Hematopoietic multipotent progenitor cell treated with erythropoietin and hydrocortisone succinate and interleukin-3 and kit ligand, for 4 days (in vitro differentiated cells): ENCODE measurements at regions not wholly inside any gene's neighbourhood (a gene's known extent, or its start where the extent isn't known, plus 50 kb on each side); places are given as distances from the start of the nearest gene placed in this dataset.
A peak's percentile ranks its signal among the peaks of the same experiment; 100 is the strongest.
"Not testable (repeated sequence)": the region's sequence is repeated elsewhere in the genome, so short reads cannot be mapped to it uniquely, and the experiment has no call there.

Experiments used
- DNase-seq: peaks from one replicate; pipeline ENCODE4 v3.0.0-alpha.2; 2015

GRCh38 chr5:34538026-34538672, 118.0 kb upstream of the RAI14 start:
- DNase-seq = peak; percentile 44

DNA sequence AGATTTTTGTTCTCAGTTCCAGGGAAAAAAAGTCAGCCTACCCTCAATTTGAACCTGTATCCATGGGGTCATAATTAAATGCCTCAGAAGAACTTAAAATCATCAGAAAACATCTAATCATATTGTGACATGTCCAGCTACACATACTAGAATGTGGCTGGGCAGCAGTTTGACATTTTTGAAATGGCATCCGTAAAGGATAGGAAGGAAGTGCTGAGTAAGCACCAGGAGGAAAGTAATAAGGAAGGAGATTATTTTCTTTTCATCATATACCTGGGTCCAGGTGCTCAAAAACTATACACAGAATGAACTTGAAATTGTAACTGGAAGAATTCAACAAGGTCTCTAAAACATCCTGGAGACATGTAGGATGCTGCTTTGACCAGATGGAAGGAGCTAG, 116.9 kb upstream of the RAI14 start:
- no peak for DNase-seq

DNA sequence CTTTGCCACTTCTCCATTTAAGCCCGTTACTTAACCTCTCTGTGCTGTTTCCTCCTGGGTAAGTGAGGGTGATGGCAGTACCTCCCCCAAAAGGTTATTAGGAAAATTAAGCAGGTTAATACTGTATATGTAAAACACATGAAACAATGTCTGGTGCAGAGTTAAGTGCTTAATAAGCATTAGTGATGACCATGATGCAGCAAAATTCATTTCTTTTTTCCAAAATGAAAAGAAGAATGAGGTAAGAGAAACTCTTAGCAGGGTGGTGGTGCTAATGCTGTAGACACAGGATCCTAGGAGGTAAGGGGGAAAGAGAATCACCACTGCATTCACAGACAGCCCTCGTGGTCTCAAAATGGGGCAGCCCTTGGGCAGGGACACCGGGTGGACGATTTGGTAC, 115.1 kb upstream of the RAI14 start:
- no peak for DNase-seq

DNA sequence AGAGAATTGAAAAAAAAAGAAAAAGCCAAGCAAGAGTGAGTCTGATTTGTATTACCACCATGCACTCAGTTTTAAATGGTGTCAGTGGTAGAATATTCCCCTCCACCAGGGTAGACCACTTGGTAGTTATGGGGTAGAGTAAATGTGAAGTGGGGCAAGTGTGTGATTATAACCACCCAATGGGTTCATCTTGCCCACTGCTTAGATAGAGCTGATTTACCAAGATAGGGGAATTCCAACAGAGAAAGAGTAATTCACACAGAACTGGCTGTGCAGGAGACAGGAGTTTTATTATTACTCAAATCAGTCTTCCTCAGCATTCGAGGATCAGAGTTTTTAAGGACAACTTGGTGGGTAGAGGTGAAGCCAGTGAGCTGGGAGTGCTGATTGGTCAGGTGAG, 113.3 kb upstream of the RAI14 start:
- no peak for DNase-seq

DNA sequence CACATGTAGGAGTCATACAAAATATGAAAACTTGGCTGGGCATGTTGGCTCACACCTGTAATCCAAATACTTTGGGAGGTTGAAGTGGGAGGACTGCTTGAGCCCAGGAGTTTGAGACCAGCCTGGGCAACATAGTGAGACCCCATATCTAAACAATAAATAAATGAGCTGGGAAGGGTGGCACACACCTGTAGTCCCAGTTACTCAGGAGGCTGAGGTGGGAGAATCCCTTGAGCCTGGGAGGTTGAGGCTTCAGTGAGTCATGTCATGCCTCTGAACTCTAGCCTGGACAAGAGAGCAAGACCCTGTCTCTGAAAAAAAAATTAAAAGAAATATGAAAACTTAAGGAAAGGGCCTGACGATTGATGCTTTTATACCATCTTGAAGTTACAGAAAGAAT, 112.4 kb upstream of the RAI14 start:
- DNase-seq = no peak

DNA sequence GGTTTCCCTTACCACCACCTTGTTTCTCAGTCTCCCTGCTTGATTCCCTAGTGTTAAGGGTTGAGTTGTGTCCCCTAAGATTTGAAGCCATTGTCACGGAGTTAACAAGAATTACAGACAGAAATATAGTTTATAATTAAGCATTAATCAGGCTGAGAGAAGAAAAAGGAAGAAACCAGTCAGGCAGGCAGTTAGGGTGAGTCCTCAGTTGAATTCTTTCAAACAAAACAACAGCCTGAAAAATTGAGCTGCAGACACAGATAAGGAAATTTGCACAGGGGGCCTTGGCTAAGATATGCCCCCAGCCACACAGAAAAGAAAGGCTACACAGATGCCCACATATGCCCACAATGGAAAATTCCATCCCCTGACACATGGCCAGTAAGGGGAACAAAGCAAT, 111.7 kb upstream of the RAI14 start:
- DNase-seq = no peak

DNA sequence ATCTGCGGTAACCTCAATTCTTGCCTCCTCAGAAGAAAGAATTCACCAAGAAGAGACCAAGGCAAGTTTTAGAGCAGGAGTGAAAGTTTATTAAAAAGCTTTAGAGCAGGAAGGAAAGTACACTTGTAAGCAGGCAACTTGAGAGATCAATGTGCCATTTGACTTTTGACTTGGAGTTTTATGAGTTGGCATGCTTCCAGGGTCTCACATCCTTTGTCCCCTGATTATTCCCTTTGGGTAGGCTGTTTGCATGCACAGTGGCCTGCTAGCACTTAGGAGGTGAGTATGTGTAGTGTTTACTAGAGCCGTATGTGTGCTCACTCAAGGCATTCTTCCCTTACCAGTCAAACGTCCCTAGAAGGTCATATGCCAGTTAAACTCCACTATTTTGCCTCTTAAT, 111.0 kb upstream of the RAI14 start:
- DNase-seq = no peak

DNA sequence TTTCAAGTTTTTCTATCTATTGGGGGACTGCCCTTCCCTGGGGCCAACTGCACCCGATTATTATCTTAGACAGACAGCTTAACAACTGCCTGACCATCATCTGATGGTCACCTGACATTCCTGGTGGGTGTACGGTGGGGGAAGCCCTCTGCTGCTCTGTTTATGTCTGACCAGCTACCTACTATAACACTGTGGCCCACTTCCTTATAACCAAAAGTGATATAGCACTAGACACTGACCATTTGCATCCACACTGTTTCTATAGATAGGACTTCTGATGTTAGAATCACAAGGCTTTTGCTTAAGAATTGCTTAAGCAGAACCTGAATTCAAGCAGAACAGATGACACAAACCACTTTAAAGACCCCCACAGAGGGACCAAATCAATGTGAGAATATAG, 110.5 kb upstream of the RAI14 start:
- no peak for DNase-seq

- no peak for DNase-seq
Measured at GRCh38 chr5:34547300-34548085, 108.6 kb upstream of the RAI14 start.

DNA sequence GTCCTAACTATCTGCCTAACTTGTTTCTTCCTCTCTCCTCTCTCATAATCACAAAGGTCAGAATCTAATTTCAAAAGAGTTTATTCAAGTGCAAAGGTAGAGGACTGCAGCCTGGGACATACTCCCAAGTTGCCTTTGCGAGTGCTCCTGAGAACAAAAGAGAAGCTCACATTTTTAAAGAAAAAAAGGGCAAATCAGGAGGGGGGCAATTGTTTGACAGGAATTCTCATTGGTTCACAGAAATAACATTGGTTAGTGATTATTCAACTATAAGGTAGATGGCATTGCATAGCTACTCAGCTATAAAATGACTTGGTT, 108.1 kb upstream of the RAI14 start:
- no peak for DNase-seq

GRCh38 chr5:34550247-34550646, 105.9 kb upstream of the RAI14 start:
- DNase-seq = no peak

DNA sequence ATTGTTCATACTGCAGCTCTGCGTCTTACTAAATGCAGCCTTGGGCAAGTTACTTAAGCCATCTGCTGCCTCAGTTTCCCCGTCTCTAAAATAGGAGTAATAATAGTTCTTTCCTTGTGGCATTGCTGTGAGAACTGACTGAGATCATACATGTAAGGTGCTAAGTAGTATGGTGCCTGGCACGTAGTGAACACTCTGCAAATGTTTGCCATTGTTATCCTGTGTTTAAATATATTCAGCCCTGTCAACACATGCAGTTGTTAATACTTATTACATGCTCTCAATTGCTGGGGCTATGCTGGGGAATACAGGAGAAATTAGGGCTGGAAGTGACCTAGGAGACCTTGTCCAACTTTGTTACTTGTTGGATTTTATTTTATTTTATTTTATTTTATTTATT, 105.2 kb upstream of the RAI14 start:
- DNase-seq = no peak

GRCh38 chr5:34551911-34552433, 104.2 kb upstream of the RAI14 start:
- DNase-seq = no peak

DNA sequence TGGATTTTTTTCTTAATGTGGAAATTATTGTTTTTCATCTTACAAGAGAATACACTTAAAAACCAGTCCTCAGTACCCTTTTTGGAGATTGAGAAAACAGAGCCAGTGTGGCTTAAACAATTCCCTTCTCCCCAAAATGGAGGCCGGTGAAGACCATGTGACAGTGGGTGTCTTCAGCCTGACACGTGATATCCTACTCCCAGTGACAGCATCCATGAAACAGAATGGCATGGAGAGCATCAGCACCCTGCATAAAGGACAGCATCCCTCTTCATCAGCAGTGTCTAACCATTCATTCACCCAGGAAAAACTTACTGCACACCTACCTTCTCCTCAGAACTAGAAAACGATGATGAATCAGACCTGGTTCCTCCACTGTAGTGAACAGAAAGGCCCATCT, 103.4 kb upstream of the RAI14 start:
- DNase-seq = no peak

DNA sequence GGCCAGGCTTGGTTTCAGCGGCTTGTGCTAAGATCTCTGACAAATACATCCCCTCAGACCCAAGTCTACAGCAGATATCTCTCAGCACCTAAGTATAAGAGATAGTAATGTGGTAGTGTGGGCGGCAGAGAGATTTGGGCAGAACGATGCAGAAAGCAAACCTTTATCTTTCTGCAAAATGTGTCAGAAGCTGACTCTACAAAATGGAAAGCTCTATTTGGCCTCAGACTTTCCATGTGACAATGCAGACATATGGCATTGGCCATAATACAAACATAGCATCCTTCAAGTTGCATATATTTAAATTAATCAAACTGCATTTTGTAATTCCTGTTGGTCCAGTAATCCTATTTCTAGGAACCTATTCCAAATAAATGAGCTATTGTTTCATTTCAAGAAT, 102.5 kb upstream of the RAI14 start:
- no peak for DNase-seq

DNA sequence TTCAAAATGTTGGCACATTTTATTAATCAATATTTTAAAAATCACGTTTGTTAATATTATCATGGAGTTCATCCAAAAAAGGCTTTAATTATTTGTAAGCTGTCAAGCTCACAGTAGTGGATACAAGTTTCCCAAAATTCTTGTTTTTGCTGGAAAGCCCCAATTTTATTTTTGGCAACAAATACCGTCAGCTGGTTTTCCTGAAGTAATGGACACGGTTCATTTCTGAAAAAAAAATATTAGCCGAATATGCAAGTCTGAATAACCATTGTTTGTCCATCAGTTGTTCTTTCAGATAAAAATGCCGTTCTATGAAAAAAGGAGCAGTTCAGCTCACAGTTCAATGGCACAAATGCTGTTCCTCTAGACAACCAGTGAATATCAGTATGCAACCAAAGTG, 101.5 kb upstream of the RAI14 start:
- DNase-seq = no peak

GRCh38 chr5:34555699-34556508, 100.2 kb upstream of the RAI14 start:
- no peak for DNase-seq

GRCh38 chr5:34556509-34556782, 99.7 kb upstream of the RAI14 start:
- DNase-seq = no peak

DNA sequence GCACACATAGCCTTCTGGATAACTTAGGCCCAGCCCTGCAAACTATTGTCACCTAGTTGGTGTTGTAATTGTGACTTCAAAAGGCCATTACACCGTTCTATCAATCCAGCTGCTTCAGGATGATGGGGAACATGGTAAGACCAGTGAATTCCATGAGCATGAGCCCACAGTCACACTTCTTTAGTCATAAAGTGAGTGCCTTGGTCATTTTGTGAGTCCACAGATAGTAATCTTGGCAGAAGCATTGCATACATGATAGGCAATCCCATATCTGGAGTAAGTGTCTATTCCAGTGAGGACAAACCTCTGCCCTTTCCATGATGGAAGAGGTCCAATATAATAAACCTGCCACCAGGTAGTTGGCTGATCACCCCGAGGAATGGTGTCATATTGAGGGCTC, 94.5 kb upstream of the RAI14 start:
- DNase-seq = not testable (repeated sequence)

DNA sequence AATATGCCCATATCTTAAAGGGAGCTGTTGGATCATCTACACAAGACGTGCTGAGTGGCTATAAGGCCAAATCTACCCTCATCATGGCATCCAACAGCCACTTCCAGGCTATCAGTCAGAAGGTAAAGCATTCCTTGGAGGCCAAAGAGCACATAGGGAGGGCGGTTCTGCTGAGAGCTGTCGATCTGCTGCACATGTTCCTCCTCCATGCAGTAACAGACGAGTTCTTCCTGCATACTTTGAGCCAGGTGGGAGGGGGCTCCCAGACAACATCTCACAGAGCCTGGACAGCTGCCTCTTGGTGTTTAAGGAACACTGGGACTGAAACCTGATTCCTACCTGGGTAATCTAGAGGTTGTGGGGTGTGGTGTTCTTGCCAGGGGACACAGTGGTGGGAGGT, 93.3 kb upstream of the RAI14 start:
- no peak for DNase-seq

DNA sequence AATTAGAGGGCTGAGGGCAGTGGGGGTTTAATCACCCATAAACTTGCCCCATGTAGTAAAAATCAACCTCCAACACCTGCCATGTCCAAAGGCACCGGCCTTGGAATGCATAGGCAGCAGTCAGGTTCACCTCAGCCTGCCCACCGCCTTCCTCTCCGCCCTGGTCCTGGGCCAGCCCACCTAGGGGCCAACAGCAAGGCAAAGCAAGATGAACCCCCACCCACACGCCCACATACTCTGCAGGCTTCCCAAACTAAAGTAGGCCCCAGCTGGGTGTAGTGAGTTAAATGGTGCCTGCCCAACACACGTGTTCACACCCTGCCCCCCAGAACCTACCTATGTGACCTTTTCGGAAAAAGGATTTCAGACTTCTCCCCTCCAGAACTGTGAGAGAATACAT, 92.9 kb upstream of the RAI14 start:
- DNase-seq = no peak

- no peak for DNase-seq
Measured at GRCh38 chr5:34563931-34564709, 92.0 kb upstream of the RAI14 start.

GRCh38 chr5:34564710-34565235, 91.4 kb upstream of the RAI14 start:
- DNase-seq = no peak
